Astrocyte of the spinal cord (primary cell): ENCODE measurements at regions not wholly inside any gene's neighbourhood (a gene's known extent, or its start where the extent isn't known, plus 50 kb on each side); places are given as distances from the start of the nearest gene placed in this dataset.

Experiments
- DNase-seq: peaks from one replicate; pipeline ENCODE4 v3.0.0; 2011; ENCODE audit warnings: low read depth, low spot score
- H3K4me3 ChIP-seq: 2 replicates; pipeline ENCODE4 v1.5.1; 2011; ENCODE audit warnings: low read depth, mild to moderate bottlenecking, low read length, moderate library complexity
- in situ Hi-C: cut with HindIII; loops from 2 replicates; pipeline ENCODE4 v1.10.0; 2017; ENCODE audit warnings: low sequenced_read_pairs
- TF ChIP-seq, protein P1 (sequence below): IDR thresholded peaks from 2 replicates; pipeline ENCODE4 v1.5.1; 2012; ENCODE audit warnings: low read depth, mild to moderate bottlenecking, low read length, inconsistent platforms

DNA sequence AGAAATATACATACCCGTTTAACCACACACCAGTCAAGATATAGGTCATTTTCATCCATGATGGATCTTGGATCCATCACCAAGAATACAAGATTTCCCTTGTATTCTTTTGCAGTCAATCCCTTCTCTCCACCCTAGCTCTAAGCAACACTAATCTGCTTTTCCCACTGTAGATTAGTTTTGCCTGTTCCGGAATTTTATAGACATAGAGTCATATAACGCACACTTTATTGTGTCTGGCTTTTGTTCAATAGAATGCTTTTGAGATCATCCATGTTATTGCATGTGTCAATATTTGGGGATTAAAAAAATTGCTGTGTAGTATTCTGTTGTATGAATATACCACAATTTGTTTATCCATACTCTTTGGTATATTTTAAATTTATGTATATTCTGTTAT is 235.6 kb upstream of the BCOR start:
- TF ChIP-seq, protein P1, sequence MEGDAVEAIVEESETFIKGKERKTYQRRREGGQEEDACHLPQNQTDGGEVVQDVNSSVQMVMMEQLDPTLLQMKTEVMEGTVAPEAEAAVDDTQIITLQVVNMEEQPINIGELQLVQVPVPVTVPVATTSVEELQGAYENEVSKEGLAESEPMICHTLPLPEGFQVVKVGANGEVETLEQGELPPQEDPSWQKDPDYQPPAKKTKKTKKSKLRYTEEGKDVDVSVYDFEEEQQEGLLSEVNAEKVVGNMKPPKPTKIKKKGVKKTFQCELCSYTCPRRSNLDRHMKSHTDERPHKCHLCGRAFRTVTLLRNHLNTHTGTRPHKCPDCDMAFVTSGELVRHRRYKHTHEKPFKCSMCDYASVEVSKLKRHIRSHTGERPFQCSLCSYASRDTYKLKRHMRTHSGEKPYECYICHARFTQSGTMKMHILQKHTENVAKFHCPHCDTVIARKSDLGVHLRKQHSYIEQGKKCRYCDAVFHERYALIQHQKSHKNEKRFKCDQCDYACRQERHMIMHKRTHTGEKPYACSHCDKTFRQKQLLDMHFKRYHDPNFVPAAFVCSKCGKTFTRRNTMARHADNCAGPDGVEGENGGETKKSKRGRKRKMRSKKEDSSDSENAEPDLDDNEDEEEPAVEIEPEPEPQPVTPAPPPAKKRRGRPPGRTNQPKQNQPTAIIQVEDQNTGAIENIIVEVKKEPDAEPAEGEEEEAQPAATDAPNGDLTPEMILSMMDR = no peak
- in situ Hi-C loops = no loop called here
- no peak for DNase-seq
- H3K4me3 ChIP-seq = no peak overlapping the region

DNA sequence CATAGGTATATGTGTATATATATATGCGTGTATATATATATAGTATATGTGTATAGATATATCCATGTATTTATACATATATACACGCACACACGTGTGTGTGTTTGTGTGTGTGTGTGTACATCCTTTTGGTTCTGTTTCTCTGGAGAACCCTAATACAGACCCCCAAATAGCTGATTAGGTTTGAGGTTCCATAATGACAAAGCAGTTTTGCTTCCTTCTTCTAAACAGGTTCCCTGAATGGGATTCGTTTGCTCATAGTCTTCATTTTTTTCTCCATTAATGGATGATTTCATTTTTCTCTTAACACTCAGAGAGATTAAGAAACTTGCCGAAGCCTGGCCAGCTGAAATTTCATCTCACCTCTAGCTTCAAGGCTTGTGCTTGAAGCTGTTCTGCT is 234.0 kb upstream of the BCOR start:
- no peak overlapping the region for H3K4me3 ChIP-seq
- TF ChIP-seq, protein P1 = no peak
- no peak for DNase-seq
- in situ Hi-C loops = no loop called here

DNA sequence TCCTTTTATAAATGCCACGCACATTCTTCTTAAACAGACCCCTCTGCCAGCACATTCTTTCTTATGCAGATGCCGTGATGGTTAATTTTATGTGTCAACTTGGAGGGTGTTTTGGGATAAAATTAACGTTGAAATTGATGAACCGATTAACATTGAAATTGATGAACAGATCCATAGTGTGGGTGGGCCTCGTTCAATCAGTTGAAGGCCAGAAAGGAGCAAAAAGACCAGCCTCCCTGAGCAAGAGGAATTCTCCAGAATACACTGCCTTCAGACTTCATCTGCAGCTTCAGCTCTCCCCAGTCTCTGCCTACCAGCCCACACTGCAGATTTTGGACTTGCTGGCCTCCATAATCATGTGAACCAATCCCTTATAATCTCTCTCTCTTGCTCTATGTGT is 233.6 kb upstream of the BCOR start:
- DNase-seq = no peak
- in situ Hi-C loops = no loop called here
- TF ChIP-seq, protein P1 = no peak
- H3K4me3 ChIP-seq = no peak overlapping the region

DNA sequence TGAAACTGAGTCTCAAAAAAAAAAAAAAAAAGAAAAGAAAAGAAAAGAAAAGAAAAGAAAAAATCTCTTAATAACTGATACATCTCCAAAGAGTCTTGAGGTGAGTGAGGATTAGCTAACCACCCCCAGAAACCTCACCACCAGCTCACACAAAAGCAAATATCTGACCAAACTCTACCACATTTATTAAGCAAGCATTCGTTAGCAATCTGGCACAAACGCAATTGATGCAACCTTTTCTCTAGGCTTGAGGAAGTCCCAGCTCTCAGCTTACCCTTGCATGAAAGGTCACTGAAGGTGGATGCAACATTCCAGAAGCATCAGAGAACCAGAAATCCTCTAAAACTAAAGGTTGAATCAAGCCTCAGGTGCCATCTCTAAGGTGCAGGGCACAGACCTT is 231.9 kb upstream of the BCOR start:
- TF ChIP-seq, protein P1 = no peak
- in situ Hi-C loops = no loop called here
- no peak for DNase-seq
- no peak overlapping the region for H3K4me3 ChIP-seq

GRCh38 chrX:40327085-40327484 is 229.3 kb upstream of the BCOR start:
- no peak overlapping the region for H3K4me3 ChIP-seq
- in situ Hi-C loops = no loop called here
- TF ChIP-seq, protein P1 = no peak
- DNase-seq = no peak

GRCh38 chrX:40326186-40326965 is 228.6 kb upstream of the BCOR start:
- TF ChIP-seq, protein P1 = no peak
- in situ Hi-C loops = no loop called here

More at GRCh38 chrX:40326186-40326965, 228.6 kb upstream of the BCOR start:
- no peak overlapping the region for H3K4me3 ChIP-seq
- DNase-seq = no peak
